Heart right ventricle (tissue), 16 donors: ENCODE measurements at regions not wholly inside any gene's neighbourhood (a gene's known extent, or its start where the extent isn't known, plus 50 kb on each side); places are given as distances from the start of the nearest gene placed in this dataset.

Source experiments
- ATAC-seq, 8 donors: fragments of 200-7000 bp; cut with Tn5 transposase; one replicate each; pipeline ENCODE4 v1.9.1; 2020; ENCODE audit warnings: mild to moderate bottlenecking in 8 of 8, moderate library complexity in 8 of 8, moderate number of reproducible peaks in 1 of 8
- DNase-seq, 2 donors: peaks; one replicate each; pipeline ENCODE4 v3.0.0-alpha.2; 2020
- H3K27ac ChIP-seq, 10 donors: fragments of 200-600 bp; sonication (generic) in 2 of 10; one replicate each; pipeline versions ENCODE4 v1.5.0 to v1.8.0; 2020 to 2022; ENCODE audit warnings: mild to moderate bottlenecking in 3 of 10
- H3K27me3 ChIP-seq, 7 donors: fragments of 200-600 bp; one replicate each; pipeline ENCODE4 v1.8.0; 2021 to 2022; ENCODE audit warnings: mild to moderate bottlenecking in 2 of 7
- H3K36me3 ChIP-seq, 9 donors: fragments of 200-600 bp; sonication (generic) in 1 of 9; one replicate each; pipeline versions ENCODE4 v1.5.0 to v1.8.0; 2020 to 2022; ENCODE audit warnings: mild to moderate bottlenecking in 2 of 9
- H3K4me1 ChIP-seq, 9 donors: fragments of 200-600 bp; sonication (generic) in 1 of 9; one replicate each; pipeline versions ENCODE4 v1.5.0 to v1.8.0; 2020 to 2022; ENCODE audit warnings: mild to moderate bottlenecking in 4 of 9
- H3K4me3 ChIP-seq, 10 donors: fragments of 200-600 bp; sonication (generic) in 2 of 10; one replicate each; pipeline versions ENCODE4 v1.5.0 to v1.8.0; 2020 to 2022; ENCODE audit warnings: mild to moderate bottlenecking in 7 of 10, moderate library complexity in 2 of 10
- H3K9me3 ChIP-seq, 11 donors: fragments of 200-600 bp in 10 of 11; sonication (generic) in 2 of 11; one replicate each; pipeline versions ENCODE4 v1.5.0 to v1.8.0; 2013 to 2022; ENCODE audit warnings: mild to moderate bottlenecking in 2 of 11, control low read depth in 1 of 11, moderate library complexity in 1 of 11
- WGBS, 2 donors: extraction: QIAGEN DNeasy Blood & Tissue Kit; methylation state at CpG; one replicate each; pipeline ENCODE4 v1.1.7; 2013; ENCODE audit warnings: inconsistent platforms in 1 of 2; 5-methylcytosine and 5-hydroxymethylcytosine counted together
- intact Hi-C, 10 donors: fragments of 100-400 bp; cut with DNase I; formaldehyde crosslinking; loops; one replicate each; pipeline versions ENCODE4 v1.11.1 to v1.14.2; 2022
- TF ChIP-seq, protein P1 (sequence below), 9 donors: fragments of 200-600 bp; sonication (generic) in 2 of 9; IDR thresholded peaks; one replicate each; pipeline versions ENCODE4 v1.5.0 to v1.8.0; 2021 to 2022; ENCODE audit warnings: antibody characterized with exemption in 9 of 9, mild to moderate bottlenecking in 5 of 9, moderate library complexity in 1 of 9
- donor health status: Arrhythmogenic right ventricular cardiomyopathy.
- donor health status: ischemic (EF 13 %, LVEDD 7.1; RV severe dilation, severe dysfunction).
- donor health status: healthy with polysubstance abuse.
- donor health status: DM: no; HTN: yes; CAD: no.
- donor health status: DM: no; HTN: no; CAD: no.
- donor health status: ischemic (EF 25% LVEDD 6.9; RV normal size, moderate dysfunction).
- donor health status: ischemic (EF 25% LVEDD 5.7; RV mildly dilated, moderate dysfunction).
- donor health status: healthy.
- donor health status: DM: yes; HTN: yes; CAD: no.
- donor health status: Ischemic cardiomyopathy.
- donor health status: ischemic (EF 35%, LVEDD 5.7; RV mildly dilated, moderate dysfunction).
- donor health status: nonischemic (EF 11% LVEDD 7.7; RV severe dilation, severe dysfunction).
- donor health status: DM: yes; HTN: yes; CAD: no.
- donor health status: PGD.
- donor health status: ischemic (EF 29% LVEDD 5.4; RV normal size, mild dysfunction).
- donor health status: nonischemic (EF 23%, LVEDD 6.1; RV moderate dilation, normal function).

DNA sequence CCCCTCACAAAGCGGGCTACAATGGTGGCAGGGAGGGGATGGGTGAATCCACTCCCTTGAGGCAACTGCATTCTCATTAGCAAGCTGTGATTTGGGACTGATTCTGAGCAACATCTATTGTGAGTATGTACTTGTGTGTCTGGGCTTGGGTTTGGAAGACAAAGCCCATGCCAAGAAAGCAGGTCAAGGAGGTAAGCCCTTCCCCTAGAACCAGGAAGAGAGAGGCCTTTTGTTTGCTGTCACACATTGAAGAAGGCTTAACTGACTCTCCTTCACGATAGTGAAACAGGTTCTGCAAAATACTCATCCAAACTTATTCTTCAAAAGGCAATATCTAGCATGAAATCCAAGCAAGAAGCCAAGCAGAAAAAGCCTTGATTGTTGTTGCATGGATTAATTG is 403.1 kb upstream of the ID4 start:
- Histone ChIP-seq H3K27me3 (no peaks in the 10 kb centered on the region), H3K9me3 (no peaks in the 10 kb centered on the region), H3K36me3 (no peaks in the 10 kb centered on the region), H3K4me1 (no peaks in the 10 kb centered on the region), H3K27ac (no peak overlapping the region), H3K4me3 (no peak overlapping the region)
- TF ChIP-seq, protein P1, sequence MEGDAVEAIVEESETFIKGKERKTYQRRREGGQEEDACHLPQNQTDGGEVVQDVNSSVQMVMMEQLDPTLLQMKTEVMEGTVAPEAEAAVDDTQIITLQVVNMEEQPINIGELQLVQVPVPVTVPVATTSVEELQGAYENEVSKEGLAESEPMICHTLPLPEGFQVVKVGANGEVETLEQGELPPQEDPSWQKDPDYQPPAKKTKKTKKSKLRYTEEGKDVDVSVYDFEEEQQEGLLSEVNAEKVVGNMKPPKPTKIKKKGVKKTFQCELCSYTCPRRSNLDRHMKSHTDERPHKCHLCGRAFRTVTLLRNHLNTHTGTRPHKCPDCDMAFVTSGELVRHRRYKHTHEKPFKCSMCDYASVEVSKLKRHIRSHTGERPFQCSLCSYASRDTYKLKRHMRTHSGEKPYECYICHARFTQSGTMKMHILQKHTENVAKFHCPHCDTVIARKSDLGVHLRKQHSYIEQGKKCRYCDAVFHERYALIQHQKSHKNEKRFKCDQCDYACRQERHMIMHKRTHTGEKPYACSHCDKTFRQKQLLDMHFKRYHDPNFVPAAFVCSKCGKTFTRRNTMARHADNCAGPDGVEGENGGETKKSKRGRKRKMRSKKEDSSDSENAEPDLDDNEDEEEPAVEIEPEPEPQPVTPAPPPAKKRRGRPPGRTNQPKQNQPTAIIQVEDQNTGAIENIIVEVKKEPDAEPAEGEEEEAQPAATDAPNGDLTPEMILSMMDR (IDR thresholded peaks at IDR 0.05) = no peak
- ATAC-seq (no peak), DNase-seq (no peak)
- 77 to 82% methylated on average over 2 of the region's 2 CpGs for WGBS, 2 donors
- intact Hi-C loops = no loop called here

DNA sequence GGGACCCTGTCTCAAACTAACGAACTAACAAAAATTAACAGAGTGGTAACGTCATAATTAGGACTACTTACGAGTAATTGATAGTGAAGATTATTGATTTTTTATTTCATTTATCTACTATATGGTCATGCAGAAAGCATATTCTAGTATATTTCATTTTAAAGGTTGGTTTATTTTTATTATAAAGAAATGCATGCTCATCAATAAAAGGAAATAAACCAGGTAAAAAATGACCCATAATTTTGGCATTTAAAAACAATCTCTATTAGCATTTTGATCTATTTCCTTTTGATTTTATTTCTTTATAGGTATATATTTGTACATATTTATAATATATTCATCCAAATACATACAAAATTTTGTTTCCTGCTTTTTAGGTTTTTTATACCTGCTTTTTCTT is 401.4 kb upstream of the ID4 start:
- H3K27me3 ChIP-seq = no peaks in the 10 kb centered on the region
- ATAC-seq (no peak), DNase-seq (no peak)
- intact Hi-C loops = no loop called here
- TF ChIP-seq, protein P1 (IDR thresholded peaks at IDR 0.05) = no peak
- no peaks in the 10 kb centered on the region for H3K4me1 ChIP-seq
- no peak overlapping the region for H3K4me3 ChIP-seq
- H3K36me3 ChIP-seq = no peaks in the 10 kb centered on the region
- no peaks in the 10 kb centered on the region for H3K9me3 ChIP-seq
- H3K27ac ChIP-seq = no peak overlapping the region
- WGBS, 2 donors = 72 to 75% methylated on average over 3 of the region's 3 CpGs

DNA sequence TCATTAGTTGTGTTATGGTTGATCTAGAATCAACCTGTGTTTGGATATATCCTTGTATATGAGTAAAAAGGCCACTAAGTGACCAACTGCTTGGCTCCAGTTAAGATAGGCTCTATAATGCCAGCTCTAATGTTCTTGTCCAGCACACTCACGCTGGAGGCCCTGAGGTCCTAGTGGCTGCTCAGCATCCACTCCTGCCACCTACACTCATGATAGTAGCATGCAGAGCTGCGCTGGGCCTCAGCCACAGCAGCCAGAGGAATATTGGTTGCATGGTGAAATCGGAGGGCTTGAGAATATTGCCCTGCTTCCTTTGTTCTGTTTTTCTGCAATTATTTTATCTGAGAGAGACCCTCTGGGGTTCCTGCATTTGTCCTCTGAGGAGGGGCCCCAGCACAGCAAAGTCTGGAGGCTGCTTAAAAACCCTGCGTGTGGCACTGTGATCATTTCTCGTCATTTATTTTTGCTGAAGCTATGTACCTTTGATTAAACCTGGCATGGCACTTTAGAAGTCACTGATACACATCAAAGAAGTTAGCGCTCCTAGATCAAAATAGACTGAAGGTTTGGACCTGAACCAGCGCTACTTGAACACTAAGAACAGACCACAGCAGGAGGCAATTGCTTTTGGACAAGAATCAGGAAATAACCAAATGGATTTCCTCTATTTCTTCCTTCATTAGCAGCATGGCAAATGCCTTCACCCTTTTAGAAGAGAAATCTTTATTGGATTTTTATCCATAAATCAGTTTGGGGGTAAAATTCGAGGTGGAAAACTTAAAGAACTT is 398.4 kb upstream of the ID4 start:
- WGBS, 2 donors = 79 to 83% methylated on average over 8 of the region's 8 CpGs

DNA sequence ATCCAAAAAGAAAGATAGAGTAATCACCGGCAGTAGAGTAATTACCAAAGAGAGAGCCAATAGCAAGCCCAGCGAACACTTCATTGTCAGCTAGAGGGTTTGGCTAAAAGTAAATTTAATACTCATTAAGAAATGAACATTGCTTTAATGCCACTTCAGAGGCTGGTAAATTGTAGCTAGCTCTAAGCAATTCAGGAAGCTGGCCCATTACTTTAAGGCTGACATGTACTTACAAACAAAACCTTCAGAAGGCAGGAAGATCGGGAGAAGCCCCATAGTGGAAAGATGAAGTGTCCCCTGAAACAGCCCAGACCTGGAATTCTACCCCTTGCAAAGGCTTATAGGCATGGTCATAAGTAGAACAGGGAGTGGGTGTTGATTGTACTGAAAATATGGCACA is 396.6 kb upstream of the ID4 start:
- Histone ChIP-seq H3K36me3 (no peaks in the 10 kb centered on the region), H3K27ac (no peak overlapping the region), H3K27me3 (no peaks in the 10 kb centered on the region), H3K4me3 (no peak overlapping the region), H3K4me1 (no peaks in the 10 kb centered on the region), H3K9me3 (no peaks in the 10 kb centered on the region)
- DNase-seq = no peak
- ATAC-seq = no peak
- TF ChIP-seq, protein P1 (IDR thresholded peaks at IDR 0.05) = no peak
- WGBS, 2 donors = 64 to 70% methylated on average over 3 of the region's 3 CpGs
- intact Hi-C loops = no loop called here

More for the DNA sequence above, 398.4 kb upstream of the ID4 start:
- Histone ChIP-seq H3K4me1 (no peaks in the 10 kb centered on the region), H3K4me3 (no peak overlapping the region), H3K27me3 (no peaks in the 10 kb centered on the region), H3K27ac (no peak overlapping the region), H3K36me3 (no peaks in the 10 kb centered on the region), H3K9me3 (no peaks in the 10 kb centered on the region)
- no peak for ATAC-seq
- no peak for DNase-seq
- TF ChIP-seq, protein P1 (IDR thresholded peaks at IDR 0.05) = no peak
- intact Hi-C loops = no loop called here
